GM12878 (cell line): ENCODE measurements at regions not wholly inside any gene's neighbourhood (a gene's known extent, or its start where the extent isn't known, plus 50 kb on each side); places are given as distances from the start of the nearest gene placed in this dataset.
A peak's percentile ranks its signal among the peaks of the same experiment; 100 is the strongest.

Source experiments
- ATF3 ChIP-seq: IDR thresholded peaks from 2 replicates; pipeline ENCODE4 v1.6.1; 2011; ENCODE audit warnings: low read depth, mild to moderate bottlenecking, low read length, moderate library complexity, borderline replicate concordance; ENCODE audit errors: extremely low read depth
- BHLHE40 ChIP-seq, 2 experiments: fragments of 450-650 bp in 1 of 2; IDR thresholded peaks; 2 replicates each; pipeline ENCODE4 v1.6.1; 2011 to 2017; ENCODE audit warnings: low read depth in 2 of 2, borderline replicate concordance in 1 of 2, improper control_type of control experiment in 1 of 2, low read length in 1 of 2, mild to moderate bottlenecking in 1 of 2
- CHD2 ChIP-seq: IDR thresholded peaks from 2 replicates; pipeline ENCODE4 v1.6.1; 2011; ENCODE audit warnings: low read depth, low read length, improper control_type of control experiment, borderline replicate concordance
- CTCF ChIP-seq, 3 experiments: IDR thresholded peaks in 2 of 3; conservative IDR thresholded peaks in 1 of 3; 2 replicates each; pipeline ENCODE4 v1.5.1; 2011; ENCODE audit warnings: low read depth in 3 of 3, low read length in 3 of 3, mild to moderate bottlenecking in 3 of 3, control low read depth in 2 of 3, moderate library complexity in 2 of 3, inconsistent platforms in 1 of 3, mixed read lengths in 1 of 3; ENCODE audit not compliant: control insufficient read depth in 2 of 3, insufficient read depth in 1 of 3; ENCODE audit errors: extremely low read depth in 1 of 3
- CUX1 ChIP-seq: IDR thresholded peaks from 2 replicates; pipeline ENCODE4 v1.6.1; 2012; ENCODE audit warnings: improper control_type of control experiment, low read depth, low read length; ENCODE audit not compliant: insufficient replicate concordance
- JUNB ChIP-seq: IDR thresholded peaks from 2 replicates; pipeline ENCODE4 v1.6.1; 2016; ENCODE audit warnings: antibody characterized with exemption, mild to moderate bottlenecking
- POLR2A ChIP-seq: IDR thresholded peaks from 2 replicates; pipeline ENCODE4 v1.6.1; 2011; ENCODE audit warnings: low read depth, mild to moderate bottlenecking, low read length
- POLR2AphosphoS5 ChIP-seq: IDR thresholded peaks from 2 replicates; pipeline ENCODE4 v1.6.1; 2011; ENCODE audit warnings: mild to moderate bottlenecking, low read length, inconsistent platforms
- SP1 ChIP-seq: IDR thresholded peaks from one replicate; pipeline ENCODE4 v1.6.1; 2011; ENCODE audit warnings: low read depth, low read length
- TAF1 ChIP-seq: IDR thresholded peaks from 2 replicates; pipeline ENCODE4 v1.6.1; 2011; ENCODE audit warnings: mild to moderate bottlenecking, low read depth, low read length, borderline replicate concordance

GRCh38 chr2:65638443-65638842 is 206.0 kb upstream of the SPRED2 start:
- TF ChIP-seq CUX1 (no peak), CTCF (IDR thresholded peaks at IDR 0.05 in 2 of 3, conservative IDR thresholded peaks at IDR 0.05 in 1 of 3; ENCODE audit: control insufficient read depth in 2 of 3, extremely low read depth in 1 of 3, insufficient read depth in 1 of 3, low read depth in 3 of 3, low read length in 3 of 3) (0 out of 6 replicates have a peak, but pooled peaks of 2 of the 3 experiments have one; percentile 14 to 19), POLR2AphosphoS5 (no peak), SP1 (no peak), CHD2 (no peak), ATF3 (no peak), POLR2A (no peak), JUNB (no peak), TAF1 (no peak), BHLHE40 (IDR thresholded peaks at IDR 0.05; ENCODE audit: borderline replicate concordance in 1 of 2, low read depth in 2 of 2, low read length in 1 of 2) (no peak)
